ENCODE measurements at regions not wholly inside any gene's neighbourhood (a gene's known extent, or its start where the extent isn't known, plus 50 kb on each side); places are given as distances from the start of the nearest gene placed in this dataset.

GRCh38 chr12:114916541-114916940 lies 232.6 kb upstream of the TBX3 start:
- TF ChIP-seq CTCF (conservative IDR thresholded peaks at IDR 0.05; ENCODE audit: low read depth, low read length) = no peak
- no peak for TF ChIP-seq EZH2 (IDR thresholded peaks at IDR 0.05; ENCODE audit: low read length, unreplicated experiment)
